ENCODE measurements at regions not wholly inside any gene's neighbourhood (a gene's known extent, or its start where the extent isn't known, plus 50 kb on each side); places are given as distances from the start of the nearest gene placed in this dataset.

DNA sequence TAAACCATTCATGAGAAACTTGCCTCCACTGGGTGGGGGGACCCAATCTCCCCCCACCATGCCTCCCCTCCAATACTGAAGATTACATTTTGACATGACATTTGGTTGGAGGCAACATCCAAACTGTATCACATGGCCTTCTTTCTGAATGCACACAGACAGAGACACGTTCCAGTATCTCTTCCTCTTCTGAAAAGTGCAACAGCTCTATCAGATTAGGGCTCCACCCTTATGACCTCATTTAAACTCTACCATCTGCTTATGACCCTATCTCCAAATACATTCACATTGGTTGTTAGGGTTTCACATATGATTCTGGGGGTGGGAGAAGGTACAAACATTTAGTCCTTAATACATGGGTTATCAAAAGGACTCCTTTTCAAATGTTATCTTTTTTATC lies 481.8 kb upstream of the NFIA start:
- WGBS = 33% methylated on average over 1 of the region's 1 CpG
- Histone ChIP-seq H3K36me3 (no peaks in the 10 kb centered on the region), H3K4me3 (no peak overlapping the region), H3K27me3 (no peaks in the 10 kb centered on the region), H3K4me1 (no peaks in the 10 kb centered on the region), H3K9me3 (peaks cover 3% of the 10 kb centered on the region), H3K27ac (no peak overlapping the region)
- no peak for DNase-seq (ENCODE audit: low spot score in 2 of 2)
- no peak for TF ChIP-seq EP300 (IDR thresholded peaks at IDR 0.05)
- no peak for TF ChIP-seq POLR2AphosphoS5 (IDR thresholded peaks at IDR 0.05)
- TF ChIP-seq POLR2A (IDR thresholded peaks at IDR 0.05) = no peak
- TF ChIP-seq, protein P1, sequence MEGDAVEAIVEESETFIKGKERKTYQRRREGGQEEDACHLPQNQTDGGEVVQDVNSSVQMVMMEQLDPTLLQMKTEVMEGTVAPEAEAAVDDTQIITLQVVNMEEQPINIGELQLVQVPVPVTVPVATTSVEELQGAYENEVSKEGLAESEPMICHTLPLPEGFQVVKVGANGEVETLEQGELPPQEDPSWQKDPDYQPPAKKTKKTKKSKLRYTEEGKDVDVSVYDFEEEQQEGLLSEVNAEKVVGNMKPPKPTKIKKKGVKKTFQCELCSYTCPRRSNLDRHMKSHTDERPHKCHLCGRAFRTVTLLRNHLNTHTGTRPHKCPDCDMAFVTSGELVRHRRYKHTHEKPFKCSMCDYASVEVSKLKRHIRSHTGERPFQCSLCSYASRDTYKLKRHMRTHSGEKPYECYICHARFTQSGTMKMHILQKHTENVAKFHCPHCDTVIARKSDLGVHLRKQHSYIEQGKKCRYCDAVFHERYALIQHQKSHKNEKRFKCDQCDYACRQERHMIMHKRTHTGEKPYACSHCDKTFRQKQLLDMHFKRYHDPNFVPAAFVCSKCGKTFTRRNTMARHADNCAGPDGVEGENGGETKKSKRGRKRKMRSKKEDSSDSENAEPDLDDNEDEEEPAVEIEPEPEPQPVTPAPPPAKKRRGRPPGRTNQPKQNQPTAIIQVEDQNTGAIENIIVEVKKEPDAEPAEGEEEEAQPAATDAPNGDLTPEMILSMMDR (IDR thresholded peaks at IDR 0.05) = no peak

DNA sequence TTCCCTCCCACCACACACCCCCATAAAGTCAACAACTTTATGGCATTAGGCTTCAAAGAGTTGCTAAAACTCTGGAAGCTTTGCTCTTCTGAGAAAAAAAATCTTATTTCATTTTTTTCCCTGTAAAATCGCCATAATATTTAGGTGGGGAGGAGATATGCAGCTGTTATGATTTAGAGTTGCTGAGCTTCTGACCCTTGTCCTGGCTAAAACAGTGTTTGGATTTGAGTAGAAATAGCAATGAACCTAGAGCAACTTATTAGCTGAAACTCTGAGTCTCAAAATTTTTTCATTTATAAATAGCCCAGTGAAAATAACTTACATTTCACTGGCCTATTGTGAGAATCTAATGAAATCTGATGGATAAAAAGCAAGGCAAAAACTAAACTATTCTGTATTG lies 482.8 kb upstream of the NFIA start:
- no peak for DNase-seq (ENCODE audit: low spot score in 2 of 2)
- WGBS = 66% methylated on average over 1 of the region's 1 CpG
- TF ChIP-seq, protein P1 (IDR thresholded peaks at IDR 0.05) = no peak
- TF ChIP-seq EP300 (IDR thresholded peaks at IDR 0.05) (no peak), POLR2A (IDR thresholded peaks at IDR 0.05) (no peak), POLR2AphosphoS5 (IDR thresholded peaks at IDR 0.05) (no peak)

DNA sequence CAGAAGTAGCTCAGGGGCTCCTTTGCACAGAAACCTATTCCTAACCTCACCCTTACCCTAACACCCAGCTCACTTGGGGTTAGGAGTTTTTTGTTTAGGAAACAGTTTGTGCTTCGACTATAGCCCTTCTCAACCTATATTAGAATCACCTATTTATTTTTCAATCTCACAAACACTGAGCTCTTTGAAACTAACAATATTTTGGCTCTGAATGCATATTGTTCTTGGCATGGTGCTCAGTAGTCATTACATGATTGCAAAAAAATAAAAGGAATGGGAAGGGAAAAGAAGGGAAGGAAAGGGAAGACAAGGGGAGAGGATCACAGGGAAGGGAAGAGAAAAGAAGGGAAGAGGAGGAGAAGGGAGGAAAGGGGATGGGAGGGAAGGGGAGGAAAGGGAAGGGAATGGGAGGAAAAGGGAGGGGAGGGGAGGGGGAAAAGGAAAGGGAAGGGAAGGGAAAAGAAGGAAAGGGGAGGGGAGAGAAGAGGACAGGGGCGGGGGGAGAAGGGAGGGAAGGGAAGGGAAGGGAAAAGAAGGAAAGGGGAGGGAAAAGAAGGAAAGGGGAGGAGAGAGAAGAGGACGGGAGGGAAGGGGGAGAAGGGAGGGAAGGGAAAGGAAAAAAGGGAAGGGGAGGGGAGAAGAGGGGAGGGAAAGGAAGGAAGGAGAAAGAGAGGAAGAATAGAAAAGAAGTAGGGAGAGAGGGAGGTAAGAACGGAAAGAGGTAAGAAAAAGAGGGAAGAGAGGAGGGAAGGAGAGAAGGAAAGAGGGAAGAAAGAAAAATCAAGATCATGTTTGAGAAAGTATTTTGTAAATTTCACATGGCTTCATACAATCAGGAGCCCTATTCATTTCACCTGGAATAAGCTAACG lies 484.1 kb upstream of the NFIA start:
- no peaks in the 10 kb centered on the region for H3K27me3 ChIP-seq
- WGBS = 69% methylated on average over 5 of the region's 5 CpGs
- TF ChIP-seq POLR2A (IDR thresholded peaks at IDR 0.05) (no peak), POLR2AphosphoS5 (IDR thresholded peaks at IDR 0.05) (no peak), EP300 (IDR thresholded peaks at IDR 0.05) (no peak)
- TF ChIP-seq, protein P1 (IDR thresholded peaks at IDR 0.05) = no peak
- H3K4me3 ChIP-seq = no peak overlapping the region
- no peak overlapping the region for H3K27ac ChIP-seq
- no peaks in the 10 kb centered on the region for H3K36me3 ChIP-seq
- no peak for DNase-seq (ENCODE audit: low spot score in 2 of 2)
- H3K9me3 ChIP-seq = peaks cover 3% of the 10 kb centered on the region
- H3K4me1 ChIP-seq = no peaks in the 10 kb centered on the region

More for the DNA sequence above, 482.8 kb upstream of the NFIA start:
- peaks cover 3% of the 10 kb centered on the region for H3K9me3 ChIP-seq
- no peaks in the 10 kb centered on the region for H3K27me3 ChIP-seq
- no peak overlapping the region for H3K27ac ChIP-seq
- no peaks in the 10 kb centered on the region for H3K36me3 ChIP-seq
- no peak overlapping the region for H3K4me3 ChIP-seq
- no peaks in the 10 kb centered on the region for H3K4me1 ChIP-seq

DNA sequence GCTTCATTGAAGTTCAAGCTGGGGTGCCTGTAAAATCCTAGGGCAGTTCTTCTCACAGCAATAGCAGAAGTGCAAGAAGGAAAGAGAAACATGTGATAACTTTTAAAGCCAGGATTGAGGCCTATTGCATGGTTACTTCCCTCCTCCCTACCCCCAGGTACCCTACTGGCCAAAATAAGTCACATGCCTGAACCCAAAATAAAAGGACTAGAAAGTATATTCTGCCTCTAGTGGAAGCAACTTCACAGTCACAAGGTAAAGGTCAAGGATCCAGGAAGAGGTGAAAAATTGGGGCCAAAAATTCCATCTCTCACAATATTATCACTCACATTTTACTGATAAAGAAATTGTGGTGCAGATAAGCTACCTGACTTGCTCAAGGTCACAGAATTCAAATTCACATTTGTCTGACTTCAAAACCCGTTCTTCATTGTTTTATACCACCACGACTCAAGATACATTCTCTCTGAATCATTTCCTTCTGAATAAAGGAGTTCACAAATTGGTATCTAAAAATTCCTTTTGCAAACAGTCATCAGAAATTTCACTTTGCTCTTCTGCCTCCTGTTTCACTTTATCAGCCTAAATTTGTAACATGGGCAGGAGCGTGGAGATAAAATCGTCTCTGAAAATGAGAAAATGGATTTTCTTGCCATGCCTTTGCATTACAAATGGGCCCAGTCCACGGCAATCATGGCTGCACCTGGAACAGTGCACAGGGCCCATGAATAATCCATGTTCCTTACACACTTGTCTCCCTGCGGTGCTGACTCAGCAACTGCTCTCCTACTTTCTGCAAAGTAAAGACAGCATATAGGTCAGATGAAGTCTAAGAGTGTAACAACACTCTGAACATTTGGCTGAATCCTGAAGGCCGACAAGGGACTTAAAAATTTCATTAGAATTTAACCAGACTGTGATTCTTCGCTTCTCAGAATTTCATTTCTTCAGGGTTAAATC lies 485.3 kb upstream of the NFIA start:
- TF ChIP-seq, protein P1 (IDR thresholded peaks at IDR 0.05) = no peak
- TF ChIP-seq POLR2AphosphoS5 (IDR thresholded peaks at IDR 0.05) (no peak), POLR2A (IDR thresholded peaks at IDR 0.05) (no peak), EP300 (IDR thresholded peaks at IDR 0.05) (no peak)
- Histone ChIP-seq H3K27ac (no peak overlapping the region), H3K4me1 (no peaks in the 10 kb centered on the region), H3K36me3 (no peaks in the 10 kb centered on the region), H3K9me3 (peaks cover 3% of the 10 kb centered on the region), H3K4me3 (no peak overlapping the region), H3K27me3 (no peaks in the 10 kb centered on the region)
- 81% methylated on average over 8 of the region's 8 CpGs for WGBS
- DNase-seq (ENCODE audit: low spot score in 2 of 2) = no peak

DNA sequence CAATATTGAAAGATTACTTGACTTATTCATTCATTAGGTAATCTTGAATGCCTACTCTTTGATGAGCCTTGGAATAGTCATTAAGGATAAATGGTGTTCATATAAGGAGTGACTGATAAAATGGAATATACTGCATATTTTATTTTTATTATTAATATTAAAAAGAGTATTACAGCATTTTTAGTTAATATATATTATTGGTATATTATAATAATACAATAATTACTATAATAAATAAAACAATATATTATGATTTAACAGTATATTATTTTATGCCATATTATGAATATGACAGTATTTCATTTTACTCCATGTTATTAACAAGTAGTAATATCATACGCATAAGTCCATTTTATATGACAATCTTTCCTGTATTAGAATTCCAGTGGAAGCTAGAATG lies 490.8 kb upstream of the NFIA start:
- H3K9me3 ChIP-seq = peaks cover 3% of the 10 kb centered on the region
- WGBS = 98% methylated on average over 1 of the region's 1 CpG
- no peak overlapping the region for H3K4me3 ChIP-seq
- TF ChIP-seq EP300 (IDR thresholded peaks at IDR 0.05) (no peak), POLR2A (IDR thresholded peaks at IDR 0.05) (no peak), POLR2AphosphoS5 (IDR thresholded peaks at IDR 0.05) (no peak)
- TF ChIP-seq, protein P1 (IDR thresholded peaks at IDR 0.05) = no peak
- no peak for DNase-seq (ENCODE audit: low spot score in 2 of 2)
- no peaks in the 10 kb centered on the region for H3K27me3 ChIP-seq
- H3K36me3 ChIP-seq = no peaks in the 10 kb centered on the region
- no peaks in the 10 kb centered on the region for H3K4me1 ChIP-seq
- no peak overlapping the region for H3K27ac ChIP-seq

Data from suprapubic skin (tissue), 4 donors.